Hepatocyte (in vitro differentiated cells): ENCODE measurements at regions not wholly inside any gene's neighbourhood (a gene's known extent, or its start where the extent isn't known, plus 50 kb on each side); places are given as distances from the start of the nearest gene placed in this dataset.

Experiments used
- EZH2 ChIP-seq: fragments of 200-600 bp; sonication (generic); IDR thresholded peaks from 2 replicates; pipeline ENCODE4 v1.6.1; 2016; ENCODE audit warnings: antibody characterized with exemption, mild to moderate bottlenecking, borderline replicate concordance
- EZH2phosphoT487 ChIP-seq: fragments of 200-600 bp; sonication (generic); IDR thresholded peaks from one replicate; pipeline ENCODE4 v1.6.1; 2018; ENCODE audit warnings: antibody characterized with exemption, mild to moderate bottlenecking, low read depth, moderate library complexity; ENCODE audit not compliant: unreplicated experiment, severe bottlenecking
- TF ChIP-seq, protein P1 (sequence below): fragments of 200-600 bp; sonication (generic); IDR thresholded peaks from 2 replicates; pipeline ENCODE4 v1.5.1; 2016; ENCODE audit warnings: antibody characterized with exemption, mild to moderate bottlenecking; ENCODE audit not compliant: poor library complexity

DNA sequence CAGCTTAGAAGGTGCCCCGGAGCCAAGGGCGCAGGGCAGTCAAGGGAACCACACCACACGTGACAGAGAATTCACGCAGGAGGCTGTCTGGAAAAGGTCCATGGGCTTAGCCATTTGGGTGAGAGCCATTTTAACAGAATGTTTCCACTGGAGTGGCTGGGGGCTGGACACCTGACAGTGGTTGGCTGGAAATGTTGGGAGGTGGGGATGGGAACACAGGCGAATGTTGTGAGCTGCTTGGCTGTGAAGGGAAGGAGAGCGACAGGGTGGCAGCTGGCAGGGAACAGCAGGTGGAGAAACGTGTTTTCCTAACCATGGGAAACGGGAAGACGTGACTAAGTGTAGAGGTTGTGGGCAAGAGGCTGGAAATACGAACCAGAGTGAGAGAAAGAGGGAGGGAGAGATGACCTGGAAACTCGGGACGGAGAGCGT is 100.5 kb upstream of the ZNF32 start:
- TF ChIP-seq, protein P1, sequence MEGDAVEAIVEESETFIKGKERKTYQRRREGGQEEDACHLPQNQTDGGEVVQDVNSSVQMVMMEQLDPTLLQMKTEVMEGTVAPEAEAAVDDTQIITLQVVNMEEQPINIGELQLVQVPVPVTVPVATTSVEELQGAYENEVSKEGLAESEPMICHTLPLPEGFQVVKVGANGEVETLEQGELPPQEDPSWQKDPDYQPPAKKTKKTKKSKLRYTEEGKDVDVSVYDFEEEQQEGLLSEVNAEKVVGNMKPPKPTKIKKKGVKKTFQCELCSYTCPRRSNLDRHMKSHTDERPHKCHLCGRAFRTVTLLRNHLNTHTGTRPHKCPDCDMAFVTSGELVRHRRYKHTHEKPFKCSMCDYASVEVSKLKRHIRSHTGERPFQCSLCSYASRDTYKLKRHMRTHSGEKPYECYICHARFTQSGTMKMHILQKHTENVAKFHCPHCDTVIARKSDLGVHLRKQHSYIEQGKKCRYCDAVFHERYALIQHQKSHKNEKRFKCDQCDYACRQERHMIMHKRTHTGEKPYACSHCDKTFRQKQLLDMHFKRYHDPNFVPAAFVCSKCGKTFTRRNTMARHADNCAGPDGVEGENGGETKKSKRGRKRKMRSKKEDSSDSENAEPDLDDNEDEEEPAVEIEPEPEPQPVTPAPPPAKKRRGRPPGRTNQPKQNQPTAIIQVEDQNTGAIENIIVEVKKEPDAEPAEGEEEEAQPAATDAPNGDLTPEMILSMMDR: no peak
- no peak for TF ChIP-seq EZH2phosphoT487
- TF ChIP-seq EZH2: no peak
